HepG2 (cell line): ENCODE measurements at regions not wholly inside any gene's neighbourhood (a gene's known extent, or its start where the extent isn't known, plus 50 kb on each side); places are given as distances from the start of the nearest gene placed in this dataset.

ENCODE experiments used
- ATAC-seq: fragments of 200-7000 bp; cut with Tn5 transposase; 3 replicates; pipeline ENCODE4 v1.9.1; 2020; ENCODE audit warnings: mild to moderate bottlenecking, moderate library complexity
- BruUV-seq: library from RNA; stranded (reverse); fragments of 400-500 nt; replicated peaks from 2 replicates; lab custom pipeline; 2021; lab: Mats Ljungman, UMichigan
- CTCF ChIA-PET: fragments of 300-600 bp; formaldehyde crosslinking; extraction: SDS; loops from one replicate; lab custom pipeline; 2021; ENCODE audit warnings: low total read pairs, inconsistent platforms, low intra/inter-chr PET ratio; lab: Yijun Ruan, JAX
- POLR2A ChIA-PET: fragments of 350-600 bp; sonication (Branson Sonifier 250); formaldehyde crosslinking; loops from one replicate; lab custom pipeline; 2020; ENCODE audit warnings: antibody characterized with exemption, inconsistent platforms; lab: Yijun Ruan, JAX
- DNase-seq: peaks from one replicate; pipeline ENCODE4 v3.0.0-alpha.2; 2015; ENCODE audit warnings: low spot score
- FAIRE-seq: peaks from 3 replicates; lab custom pipeline; 2011; peaks lifted over from hg19 to GRCh38; lab: Jason Lieb, UNC
- H2AFZ ChIP-seq: one replicate; pipeline ENCODE4 v1.6.1; 2011; ENCODE audit warnings: low read length, inconsistent platforms
- H3K27ac ChIP-seq: fragments of 300-600 bp; 3 replicates; pipeline ENCODE4 v1.8.0; 2011; ENCODE audit warnings: mixed run types, mild to moderate bottlenecking, mixed read lengths, low read length, inconsistent platforms; ENCODE audit not compliant: insufficient read depth; ENCODE audit errors: extremely low read length
- H3K27me3 ChIP-seq, 2 experiments: fragments of 200-600 bp in 1 of 2; 2 replicates in 1 of 2; 3 replicates in 1 of 2; pipeline versions ENCODE4 v1.6.0 to v1.8.0; 2011; ENCODE audit warnings: low read length in 2 of 2, mild to moderate bottlenecking in 2 of 2, moderate library complexity in 2 of 2, inconsistent platforms in 1 of 2; ENCODE audit not compliant: insufficient read depth in 2 of 2, control insufficient read depth in 1 of 2
- H3K36me3 ChIP-seq, 2 experiments: fragments of 200-600 bp in 1 of 2; replicated peaks in 1 of 2; 2 replicates in 1 of 2; 3 replicates in 1 of 2; pipeline versions ENCODE4 v1.5.1 to v1.8.0; 2011; ENCODE audit warnings: low read length in 2 of 2, inconsistent platforms in 1 of 2; ENCODE audit not compliant: insufficient read depth in 2 of 2, control insufficient read depth in 1 of 2
- H3K4me1 ChIP-seq: 2 replicates; pipeline ENCODE4 v1.5.1; 2012; ENCODE audit warnings: low read length, inconsistent platforms; ENCODE audit not compliant: insufficient read depth
- H3K4me2 ChIP-seq: 2 replicates; pipeline ENCODE4 v1.6.0; 2011; ENCODE audit warnings: low read depth, low read length, inconsistent platforms
- H3K4me3 ChIP-seq, 3 experiments: fragments of 200-600 bp in 1 of 3; sonication (generic), shearing (Covaris generic) in 1 of 3; replicated peaks in 1 of 3; 2 replicates each; pipeline ENCODE4 v1.5.1; 2011 to 2016; ENCODE audit warnings: low read length in 3 of 3, inconsistent platforms in 2 of 3, low read depth in 2 of 3, mild to moderate bottlenecking in 2 of 3, control low read depth in 1 of 3, mixed read lengths in 1 of 3; ENCODE audit not compliant: insufficient read depth in 1 of 3
- H3K79me2 ChIP-seq: one replicate; pipeline ENCODE4 v1.6.1; 2011; ENCODE audit warnings: low read length, inconsistent platforms; ENCODE audit not compliant: insufficient read depth
- H3K9ac ChIP-seq: 2 replicates; pipeline ENCODE4 v1.6.0; 2011; ENCODE audit warnings: mild to moderate bottlenecking, low read depth, low read length, inconsistent platforms; ENCODE audit not compliant: insufficient read depth
- H3K9me3 ChIP-seq: 2 replicates; pipeline ENCODE4 v1.5.1; 2012; ENCODE audit warnings: mild to moderate bottlenecking, low read length
- H4K20me1 ChIP-seq: 2 replicates; pipeline ENCODE4 v1.6.0; 2011; ENCODE audit warnings: inconsistent platforms, mild to moderate bottlenecking, low read length, moderate library complexity; ENCODE audit not compliant: insufficient read depth
- HNF4A ChIP-seq: sonication (generic); formaldehyde crosslinking; IDR thresholded peaks from 2 replicates; pipeline ENCODE4 v1.4.0; 2020; ENCODE audit warnings: missing genetic modification reagents
- JDP2 ChIP-seq: sonication (generic); formaldehyde crosslinking; IDR thresholded peaks from 2 replicates; pipeline ENCODE4 v1.8.1; 2022; ENCODE audit warnings: missing genetic modification reagents, borderline replicate concordance
- MAFK ChIP-seq, 2 experiments: IDR thresholded peaks in 1 of 2; conservative IDR thresholded peaks in 1 of 2; 2 replicates each; pipeline ENCODE4 v1.6.1; 2011; ENCODE audit warnings: improper control_type of control experiment in 2 of 2, low read length in 2 of 2
- PITX1 ChIP-seq: sonication (generic); formaldehyde crosslinking; IDR thresholded peaks from 2 replicates; pipeline ENCODE4 v1.5.1; 2020; ENCODE audit warnings: mild to moderate bottlenecking, missing genetic modification reagents
- PPARG ChIP-seq: conservative IDR thresholded peaks from 2 replicates; pipeline ENCODE4 v1.6.1; 2016; ENCODE audit warnings: missing biosample characterization, missing genetic modification reagents
- SMC3 ChIP-seq: IDR thresholded peaks from 2 replicates; pipeline ENCODE4 v1.6.1; 2011; ENCODE audit warnings: low read length, improper control_type of control experiment
- SP140L ChIP-seq: sonication (generic); formaldehyde crosslinking; IDR thresholded peaks from 2 replicates; pipeline ENCODE4 v1.4.0; 2020; ENCODE audit warnings: missing genetic modification reagents, borderline replicate concordance
- ZNF382 ChIP-seq: sonication (generic); formaldehyde crosslinking; IDR thresholded peaks from 2 replicates; pipeline ENCODE4 v1.5.0; 2020; ENCODE audit warnings: missing genetic modification reagents, mild to moderate bottlenecking, borderline replicate concordance
- ZNF674 ChIP-seq: sonication (generic); formaldehyde crosslinking; IDR thresholded peaks from 2 replicates; pipeline ENCODE4 v1.5.0; 2020; ENCODE audit warnings: low read depth, mild to moderate bottlenecking, missing genetic modification reagents
- ZNF724P ChIP-seq: sonication (generic); formaldehyde crosslinking; IDR thresholded peaks from 2 replicates; pipeline ENCODE4 v1.8.0; 2022; ENCODE audit warnings: missing genetic modification reagents, borderline replicate concordance
- WGBS: methylation state at CpG from one replicate; pipeline ENCODE4 v1.1.6; 2017; ENCODE audit warnings: low lambda C conversion rate; 5-methylcytosine and 5-hydroxymethylcytosine counted together
- in situ Hi-C: cut with HindIII; loops from 2 replicates; pipeline ENCODE4 v1.10.0; 2017; ENCODE audit warnings: low pct_unique_long_range_greater_than_20kb; ENCODE audit not compliant: extremely low pct_ligation_motif_present
- intact Hi-C: fragments of 100-400 bp; cut with micrococcal nuclease; formaldehyde crosslinking; loops from one replicate; pipeline ENCODE4 v1.10.0; 2022; ENCODE audit not compliant: unreplicated experiment
- TF ChIP-seq, protein P1 (sequence below): sonication (generic); formaldehyde crosslinking; IDR thresholded peaks from 2 replicates; pipeline ENCODE4 v1.5.0; 2020; ENCODE audit warnings: mild to moderate bottlenecking, missing genetic modification reagents, moderate library complexity
- TF ChIP-seq, protein P2 (sequence below): sonication (generic); formaldehyde crosslinking; IDR thresholded peaks from 2 replicates; pipeline ENCODE4 v1.4.0; 2020; ENCODE audit warnings: missing genetic modification reagents
- TF ChIP-seq, protein P3 (sequence below): sonication (generic); formaldehyde crosslinking; IDR thresholded peaks from 2 replicates; pipeline ENCODE4 v1.5.0; 2020; ENCODE audit warnings: missing genetic modification reagents

DNA sequence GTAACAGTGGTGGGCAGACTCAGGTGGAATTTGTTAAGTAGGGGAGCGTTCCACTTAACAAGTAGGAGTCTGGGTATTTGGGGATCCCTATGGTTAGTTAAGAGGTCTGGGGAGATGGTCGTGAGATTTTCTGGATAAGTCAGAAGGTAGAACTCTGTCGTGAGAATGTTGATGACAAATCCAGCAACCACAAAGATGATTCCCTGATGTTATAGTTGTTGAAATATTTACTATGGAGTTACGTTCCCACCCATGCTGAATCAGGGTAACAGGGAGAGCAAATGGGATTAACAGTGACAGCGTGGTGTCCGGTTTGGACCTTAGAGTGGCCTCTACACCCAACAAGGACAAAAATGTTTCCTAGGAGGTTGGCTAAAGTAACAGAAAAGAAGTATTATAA, 110.8 kb downstream of the MFSD1 start (continued):
- TF ChIP-seq ZNF674 (CRISPR knock-in tag) (no peak), MAFK (conservative IDR thresholded peaks at IDR 0.05 in 1 of 2, IDR thresholded peaks at IDR 0.05 in 1 of 2; ENCODE audit: low read length in 2 of 2) (no peak)

DNA sequence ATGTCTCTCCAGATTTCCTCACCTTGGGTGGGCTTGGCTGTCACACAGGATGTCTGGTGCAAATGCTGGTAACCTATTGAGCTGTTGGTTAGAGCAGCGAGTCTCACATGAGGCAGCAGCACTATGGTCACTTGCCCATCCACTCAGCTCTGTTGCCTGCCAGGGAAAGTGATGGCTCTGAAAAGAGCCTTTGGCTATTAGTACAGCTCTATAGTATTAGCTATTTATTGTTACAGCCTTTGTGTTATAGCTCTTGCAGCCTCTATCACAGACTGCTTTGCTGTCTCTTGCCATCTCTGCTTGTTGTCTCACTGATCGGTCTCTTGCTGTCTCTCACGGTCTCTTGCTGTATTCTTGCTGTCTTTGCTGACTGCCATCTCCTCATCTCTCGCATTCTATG, 114.3 kb downstream of the MFSD1 start:
- intact Hi-C loops: no loop called here
- no peak overlapping the region for H3K4me3 ChIP-seq
- H3K9me3 ChIP-seq: no peaks in the 10 kb centered on the region
- no peak overlapping the region for H3K4me2 ChIP-seq
- no peaks in the 10 kb centered on the region for H4K20me1 ChIP-seq
- POLR2A ChIA-PET: no interaction called here
- in situ Hi-C loops: loop anchor here (5.0 kb wide), 1 partner anchor 346 kb away; no protein-coding TSS in a partner anchor
- WGBS: 2% methylated on average over 3 of the region's 4 CpGs
- BruUV-seq: no TSS peak
- H3K36me3 ChIP-seq: no peaks in the 10 kb centered on the region
- peaks cover 0 to 5% of the 10 kb centered on the region in 2 experiments; a peak in 1 of 5 replicates for H3K27me3 ChIP-seq
- TF ChIP-seq SP140L (CRISPR knock-in tag): no peak
- no peak for TF ChIP-seq JDP2 (CRISPR knock-in tag)
- TF ChIP-seq, all 625 proteins: peak for 0
- Histone ChIP-seq H3K9ac (no peak overlapping the region), H3K79me2 (no peaks in the 10 kb centered on the region), H3K27ac (no peak overlapping the region), H3K4me1 (no peaks in the 10 kb centered on the region), H2AFZ (no peak overlapping the region)
- FAIRE-seq (no peak), DNase-seq (no peak), ATAC-seq (no peak)
- CTCF ChIA-PET: no interaction called here

DNA sequence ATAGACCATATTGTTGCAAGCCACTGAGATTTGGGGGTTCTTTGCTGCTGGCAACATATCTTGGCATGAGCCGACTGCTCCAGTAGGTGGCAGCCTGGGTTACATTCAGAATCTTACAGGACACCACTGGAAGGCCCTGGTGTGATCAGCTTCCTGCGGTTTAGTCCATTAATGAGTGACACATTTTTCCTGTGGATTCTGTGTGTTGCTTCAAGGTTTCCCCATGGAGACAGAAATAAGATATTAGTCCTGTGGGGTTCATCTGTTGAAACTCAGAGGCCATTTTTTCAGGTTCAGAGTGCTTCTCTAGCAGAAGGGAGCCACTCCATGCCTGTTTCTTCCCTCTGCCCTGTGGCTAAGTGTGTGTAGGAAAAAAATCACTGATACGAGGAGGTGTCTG, 116.2 kb downstream of the MFSD1 start:
- Histone ChIP-seq H3K27me3 (no peaks in the 10 kb centered on the region), H3K9ac (no peak overlapping the region), H3K36me3 (no peaks in the 10 kb centered on the region), H2AFZ (no peak overlapping the region), H3K4me3 (no peak overlapping the region), H3K4me2 (no peak overlapping the region), H3K79me2 (no peaks in the 10 kb centered on the region), H4K20me1 (no peaks in the 10 kb centered on the region), H3K27ac (no peak overlapping the region), H3K4me1 (no peaks in the 10 kb centered on the region), H3K9me3 (no peaks in the 10 kb centered on the region)
- 0% methylated on average over 1 of the region's 3 CpGs for WGBS
- ATAC-seq: peak; percentile 99
- DNase-seq: peak; percentile 45
- intact Hi-C loops: loop anchor here (1.0 to 2.0 kb wide), 2 partner anchors 335 to 342 kb away; no protein-coding TSS in a partner anchor
- BruUV-seq: no TSS peak
- in situ Hi-C loops: loop anchor here (5.0 kb wide), 1 partner anchor 344 kb away; no protein-coding TSS in a partner anchor
- POLR2A ChIA-PET: no interaction called here
- CTCF ChIA-PET: interaction anchor here (1.8 kb wide), 1 partner anchor 342 kb away, joined by 13 read pairs; no protein-coding TSS in a partner anchor
- FAIRE-seq: peak; percentile 75
- TF ChIP-seq ZNF382 (CRISPR knock-in tag) (no peak), PPARG (CRISPR knock-in tag) (no peak), HNF4A (CRISPR knock-in tag) (no peak), ZNF724P (CRISPR knock-in tag) (no peak), SMC3 (peak; percentile 58), PITX1 (CRISPR knock-in tag) (no peak)
- TF ChIP-seq, protein P1, sequence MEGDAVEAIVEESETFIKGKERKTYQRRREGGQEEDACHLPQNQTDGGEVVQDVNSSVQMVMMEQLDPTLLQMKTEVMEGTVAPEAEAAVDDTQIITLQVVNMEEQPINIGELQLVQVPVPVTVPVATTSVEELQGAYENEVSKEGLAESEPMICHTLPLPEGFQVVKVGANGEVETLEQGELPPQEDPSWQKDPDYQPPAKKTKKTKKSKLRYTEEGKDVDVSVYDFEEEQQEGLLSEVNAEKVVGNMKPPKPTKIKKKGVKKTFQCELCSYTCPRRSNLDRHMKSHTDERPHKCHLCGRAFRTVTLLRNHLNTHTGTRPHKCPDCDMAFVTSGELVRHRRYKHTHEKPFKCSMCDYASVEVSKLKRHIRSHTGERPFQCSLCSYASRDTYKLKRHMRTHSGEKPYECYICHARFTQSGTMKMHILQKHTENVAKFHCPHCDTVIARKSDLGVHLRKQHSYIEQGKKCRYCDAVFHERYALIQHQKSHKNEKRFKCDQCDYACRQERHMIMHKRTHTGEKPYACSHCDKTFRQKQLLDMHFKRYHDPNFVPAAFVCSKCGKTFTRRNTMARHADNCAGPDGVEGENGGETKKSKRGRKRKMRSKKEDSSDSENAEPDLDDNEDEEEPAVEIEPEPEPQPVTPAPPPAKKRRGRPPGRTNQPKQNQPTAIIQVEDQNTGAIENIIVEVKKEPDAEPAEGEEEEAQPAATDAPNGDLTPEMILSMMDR (CRISPR knock-in tag): peak; percentile 68
- TF ChIP-seq, protein P2, sequence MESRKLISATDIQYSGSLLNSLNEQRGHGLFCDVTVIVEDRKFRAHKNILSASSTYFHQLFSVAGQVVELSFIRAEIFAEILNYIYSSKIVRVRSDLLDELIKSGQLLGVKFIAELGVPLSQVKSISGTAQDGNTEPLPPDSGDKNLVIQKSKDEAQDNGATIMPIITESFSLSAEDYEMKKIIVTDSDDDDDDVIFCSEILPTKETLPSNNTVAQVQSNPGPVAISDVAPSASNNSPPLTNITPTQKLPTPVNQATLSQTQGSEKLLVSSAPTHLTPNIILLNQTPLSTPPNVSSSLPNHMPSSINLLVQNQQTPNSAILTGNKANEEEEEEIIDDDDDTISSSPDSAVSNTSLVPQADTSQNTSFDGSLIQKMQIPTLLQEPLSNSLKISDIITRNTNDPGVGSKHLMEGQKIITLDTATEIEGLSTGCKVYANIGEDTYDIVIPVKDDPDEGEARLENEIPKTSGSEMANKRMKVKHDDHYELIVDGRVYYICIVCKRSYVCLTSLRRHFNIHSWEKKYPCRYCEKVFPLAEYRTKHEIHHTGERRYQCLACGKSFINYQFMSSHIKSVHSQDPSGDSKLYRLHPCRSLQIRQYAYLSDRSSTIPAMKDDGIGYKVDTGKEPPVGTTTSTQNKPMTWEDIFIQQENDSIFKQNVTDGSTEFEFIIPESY: no peak
- TF ChIP-seq, protein P3, sequence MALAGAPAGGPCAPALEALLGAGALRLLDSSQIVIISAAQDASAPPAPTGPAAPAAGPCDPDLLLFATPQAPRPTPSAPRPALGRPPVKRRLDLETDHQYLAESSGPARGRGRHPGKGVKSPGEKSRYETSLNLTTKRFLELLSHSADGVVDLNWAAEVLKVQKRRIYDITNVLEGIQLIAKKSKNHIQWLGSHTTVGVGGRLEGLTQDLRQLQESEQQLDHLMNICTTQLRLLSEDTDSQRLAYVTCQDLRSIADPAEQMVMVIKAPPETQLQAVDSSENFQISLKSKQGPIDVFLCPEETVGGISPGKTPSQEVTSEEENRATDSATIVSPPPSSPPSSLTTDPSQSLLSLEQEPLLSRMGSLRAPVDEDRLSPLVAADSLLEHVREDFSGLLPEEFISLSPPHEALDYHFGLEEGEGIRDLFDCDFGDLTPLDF (CRISPR knock-in tag): no peak
